Stimulated activated CD4-positive, alpha-beta T cell treated with anti-CD3 and anti-CD28 coated beads, Interleukin-2, amount 100 ng/mL, for 24 hours (primary cell): ENCODE measurements at regions not wholly inside any gene's neighbourhood (a gene's known extent, or its start where the extent isn't known, plus 50 kb on each side); places are given as distances from the start of the nearest gene placed in this dataset.
"Not testable (repeated sequence)": the region's sequence is repeated elsewhere in the genome, so short reads cannot be mapped to it uniquely, and the experiment has no call there.

ENCODE experiments used
- DNase-seq, 2 donors: peaks; one replicate each; pipeline ENCODE4 v3.0.0-alpha.2; 2020

- DNase-seq: no peak
These were observed 110.2 kb upstream of the COL5A1 start for GRCh38 chr9:134531220-134531970.

- no peak for DNase-seq
These were observed 109.5 kb upstream of the COL5A1 start for GRCh38 chr9:134532084-134532483.

- not testable (repeated sequence) for DNase-seq
These were observed 108.9 kb upstream of the COL5A1 start for GRCh38 chr9:134532661-134533060.

- no peak for DNase-seq
These were observed 107.6 kb upstream of the COL5A1 start for GRCh38 chr9:134533850-134534588.

- DNase-seq: no peak
These were observed 106.9 kb upstream of the COL5A1 start for GRCh38 chr9:134534661-134535080.

GRCh38 chr9:134535171-134535570 lies 106.4 kb upstream of the COL5A1 start:
- DNase-seq: no peak

GRCh38 chr9:134536101-134536900 lies 105.3 kb upstream of the COL5A1 start:
- DNase-seq: no peak

- DNase-seq: no peak
These were observed 104.7 kb upstream of the COL5A1 start for GRCh38 chr9:134536931-134537330.

- no peak for DNase-seq
These were observed 103.5 kb upstream of the COL5A1 start for GRCh38 chr9:134537951-134538641.

- DNase-seq: no peak
These were observed 102.6 kb upstream of the COL5A1 start for GRCh38 chr9:134538856-134539566.

- no peak for DNase-seq
These were observed 101.9 kb upstream of the COL5A1 start for GRCh38 chr9:134539586-134540194.

- DNase-seq: no peak
These were observed 101.1 kb upstream of the COL5A1 start for GRCh38 chr9:134540276-134541096.

GRCh38 chr9:134541097-134541747 lies 100.4 kb upstream of the COL5A1 start:
- DNase-seq: no peak

- no peak for DNase-seq
These were observed 97.0 kb upstream of the COL5A1 start for GRCh38 chr9:134544388-134545214.

GRCh38 chr9:134545215-134545542 lies 96.4 kb upstream of the COL5A1 start:
- DNase-seq: no peak

GRCh38 chr9:134545543-134546245 lies 95.9 kb upstream of the COL5A1 start:
- no peak for DNase-seq

- DNase-seq: no peak
These were observed 95.3 kb upstream of the COL5A1 start for GRCh38 chr9:134546246-134546731.

- no peak for DNase-seq
These were observed 94.9 kb upstream of the COL5A1 start for GRCh38 chr9:134546746-134547145.
